T47D (cell line): ENCODE measurements at regions not wholly inside any gene's neighbourhood (a gene's known extent, or its start where the extent isn't known, plus 50 kb on each side); places are given as distances from the start of the nearest gene placed in this dataset.
A peak's percentile ranks its signal among the peaks of the same experiment; 100 is the strongest.

Experiments
- DNase-seq, 2 experiments: peaks; one replicate each; pipeline versions ENCODE4 v3.0.0 to v3.0.0-alpha.2; 2011 to 2012; ENCODE audit warnings: low read depth in 1 of 2, low spot score in 1 of 2
- JUND ChIP-seq: IDR thresholded peaks from 2 replicates; pipeline ENCODE4 v1.6.1; 2012; ENCODE audit warnings: low read depth
- in situ Hi-C: cut with HindIII; loops from 2 replicates; pipeline ENCODE4 v1.10.0; 2016; ENCODE audit warnings: low sequenced_read_pairs, low pct_unique_long_range_greater_than_20kb

DNA sequence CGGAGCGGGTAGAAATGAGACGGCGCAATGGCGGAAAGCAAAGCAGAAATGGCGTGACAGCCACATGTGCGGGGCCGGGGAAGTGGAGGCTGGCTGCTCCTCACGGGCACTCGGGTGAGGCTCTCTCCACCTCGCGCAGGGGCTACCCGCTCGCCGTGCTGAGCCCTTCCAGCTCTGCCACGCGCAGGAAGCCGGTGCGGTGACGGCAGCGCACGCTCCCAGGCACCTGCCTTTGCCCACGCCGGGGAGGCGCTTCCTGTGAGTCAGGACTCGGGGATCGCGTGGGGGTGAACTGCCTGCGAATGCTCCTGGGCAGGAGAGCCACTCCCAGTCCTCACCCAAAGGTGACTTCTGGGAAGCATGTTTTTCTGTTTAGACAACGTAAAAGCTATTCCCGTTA, 431.2 kb downstream of the GLRX3 start:
- no peak for DNase-seq
- in situ Hi-C loops, result no loop called here
- TF ChIP-seq JUND, result no peak

DNA sequence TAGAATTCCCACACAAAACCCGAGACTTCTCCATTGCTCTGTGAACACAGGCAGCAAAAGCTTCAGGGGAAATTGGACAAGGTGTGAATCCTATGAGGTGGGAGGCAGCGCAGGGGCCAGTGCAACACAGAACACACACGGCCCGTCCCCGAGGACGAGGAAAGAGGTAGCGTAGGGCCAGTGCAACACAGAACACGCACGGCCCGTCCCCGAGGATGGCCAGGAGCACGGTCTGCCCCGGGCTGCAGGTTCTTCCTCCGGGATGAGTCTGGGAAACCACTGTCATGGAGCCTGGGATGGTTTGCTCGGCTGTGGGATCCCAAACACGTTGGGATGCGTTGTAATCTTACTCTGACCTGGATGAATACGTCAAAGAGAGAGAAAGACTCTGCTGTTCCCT, 432.1 kb downstream of the GLRX3 start:
- no peak for DNase-seq
- in situ Hi-C loops, result no loop called here
- no peak for TF ChIP-seq JUND

DNA sequence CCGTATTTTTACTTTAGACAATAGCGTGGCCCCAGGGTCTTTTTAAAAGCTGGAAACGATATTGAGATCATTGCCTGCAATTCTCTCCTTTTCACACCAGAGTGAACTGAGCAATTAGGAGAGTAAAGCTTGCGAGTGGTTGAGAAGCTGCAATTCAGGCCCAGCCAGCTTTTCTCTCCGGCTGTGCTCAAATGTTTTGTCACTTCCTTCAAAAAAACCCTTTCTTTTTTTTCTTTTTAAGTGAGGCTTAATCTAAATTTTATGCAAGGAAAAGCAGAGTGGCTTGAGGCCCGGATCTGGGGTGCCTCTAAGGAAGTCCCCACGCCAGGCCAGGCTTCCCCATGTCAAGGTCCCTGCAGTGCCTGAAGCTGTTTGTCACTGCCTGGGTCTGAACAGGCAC, 433.9 kb downstream of the GLRX3 start:
- in situ Hi-C loops, result no loop called here
- peak in 1 of 2 experiments; percentile 0 for DNase-seq
- TF ChIP-seq JUND, result no peak

- no peak for TF ChIP-seq JUND
- in situ Hi-C loops, result no loop called here
Measured at GRCh38 chr10:130571674-130572073, 435.5 kb downstream of the GLRX3 start.

GRCh38 chr10:130573446-130573845, 437.3 kb downstream of the GLRX3 start:
- DNase-seq, result no peak
- in situ Hi-C loops, result no loop called here
- TF ChIP-seq JUND, result no peak

More at GRCh38 chr10:130571674-130572073, 435.5 kb downstream of the GLRX3 start:
- no peak for DNase-seq

GRCh38 chr10:130575756-130576285, 439.6 kb downstream of the GLRX3 start:
- DNase-seq, result no peak
- in situ Hi-C loops, result no loop called here
- no peak for TF ChIP-seq JUND

DNA sequence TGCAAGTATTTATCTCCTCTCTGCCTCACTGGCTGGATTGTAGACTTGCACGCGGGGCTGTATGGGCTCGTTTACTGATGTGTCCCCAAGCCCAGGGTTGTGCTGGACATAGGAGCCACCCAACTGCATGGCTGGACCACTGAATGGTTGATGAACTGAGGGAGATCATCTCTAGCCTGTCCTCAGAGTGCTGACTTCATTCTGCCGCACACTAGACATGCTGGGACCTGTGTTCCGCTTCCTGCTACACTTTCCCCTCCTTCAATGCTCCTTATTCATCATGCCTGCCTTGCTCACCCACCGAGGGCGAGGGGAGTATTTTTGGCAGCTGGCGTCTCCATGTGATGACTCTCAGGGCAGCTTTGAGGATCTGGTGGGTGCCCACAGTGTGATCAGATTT, 440.2 kb downstream of the GLRX3 start:
- in situ Hi-C loops, result no loop called here
- no peak for DNase-seq
- no peak for TF ChIP-seq JUND

DNA sequence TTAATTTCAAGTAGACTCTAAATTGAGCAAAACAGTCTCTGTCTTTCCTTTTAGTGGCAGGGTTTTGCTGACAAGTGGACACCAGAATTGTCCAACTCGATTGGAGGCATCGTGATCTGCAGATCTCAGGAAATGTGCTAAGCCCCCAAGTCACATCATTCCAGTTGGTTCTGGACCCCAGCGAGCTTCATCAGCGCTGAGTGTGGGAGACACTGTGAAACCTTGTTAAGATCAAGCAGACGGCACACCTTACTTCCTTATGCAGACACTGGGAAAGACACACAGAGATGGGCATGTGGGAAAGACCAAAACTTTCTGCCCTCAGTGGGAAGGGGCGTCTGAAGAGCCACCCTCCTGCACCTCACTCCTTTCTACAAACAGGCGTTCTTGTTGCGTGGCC, 440.8 kb downstream of the GLRX3 start:
- in situ Hi-C loops, result no loop called here
- DNase-seq, result no peak
- TF ChIP-seq JUND, result no peak

DNA sequence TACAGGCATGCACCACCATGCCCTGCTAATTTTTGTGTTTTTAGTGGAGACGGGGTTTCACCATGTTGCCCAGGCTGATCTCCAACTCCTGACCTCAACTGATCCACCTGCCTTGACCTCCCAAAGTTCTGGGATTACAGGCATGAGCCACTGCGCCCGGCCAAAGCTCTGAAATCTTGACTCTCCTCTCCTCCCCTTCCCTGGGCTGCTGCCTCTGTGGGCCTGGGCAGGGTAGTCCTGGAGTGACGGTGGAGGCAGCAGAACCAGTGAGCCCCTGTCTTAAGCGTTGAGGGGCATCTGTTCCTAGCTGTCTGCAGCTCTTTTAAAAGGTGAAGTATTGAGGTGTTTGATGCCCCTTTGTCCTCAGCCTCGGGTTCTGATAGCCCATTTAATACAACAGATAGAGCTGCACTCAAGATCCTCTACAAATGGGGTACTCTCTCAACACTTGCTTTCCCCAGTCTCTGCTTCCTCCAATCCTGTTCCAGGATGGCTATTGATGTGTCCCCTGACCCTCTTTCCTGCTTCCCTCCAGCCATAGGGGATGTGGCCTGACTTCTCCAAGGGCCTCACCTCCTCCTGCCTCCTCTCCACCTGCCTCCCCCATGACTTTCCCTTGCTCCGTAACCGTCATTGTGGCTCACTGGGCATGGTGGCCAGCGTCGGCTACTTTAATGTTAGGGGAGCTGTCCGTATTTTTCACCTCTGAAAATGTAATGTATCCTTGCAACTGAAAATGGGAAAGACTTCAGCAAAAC, 442.5 kb downstream of the GLRX3 start:
- in situ Hi-C loops, result no loop called here
- no peak for TF ChIP-seq JUND
- DNase-seq, result no peak

GRCh38 chr10:130579913-130580312, 443.7 kb downstream of the GLRX3 start:
- in situ Hi-C loops, result no loop called here
- DNase-seq, result no peak
- no peak for TF ChIP-seq JUND

GRCh38 chr10:130580975-130581374, 444.8 kb downstream of the GLRX3 start:
- no peak for TF ChIP-seq JUND
- in situ Hi-C loops, result no loop called here
- no peak for DNase-seq

DNA sequence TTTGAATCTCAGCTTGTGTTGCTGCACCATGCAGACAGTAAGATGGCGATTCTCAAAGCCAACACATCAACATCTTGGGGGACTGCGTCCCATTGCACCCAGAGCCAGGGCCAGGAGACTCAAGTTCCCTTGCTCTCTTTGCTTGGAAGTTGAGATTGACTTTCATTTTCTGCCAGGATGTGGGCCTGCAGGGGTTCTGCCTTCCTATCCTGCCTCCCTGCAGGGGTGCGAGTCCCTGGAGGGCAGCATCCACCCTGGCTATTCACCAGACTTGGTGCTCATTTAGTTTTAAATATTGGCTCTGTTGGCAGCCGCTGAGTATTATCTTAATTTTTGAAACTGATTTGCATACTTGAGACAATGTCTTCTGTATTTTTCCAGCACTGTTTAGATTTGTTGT, 451.5 kb downstream of the GLRX3 start:
- DNase-seq, result no peak
- in situ Hi-C loops, result no loop called here
- TF ChIP-seq JUND, result no peak

GRCh38 chr10:130606001-130606405, 469.8 kb downstream of the GLRX3 start:
- no peak for DNase-seq
- TF ChIP-seq JUND, result no peak
- in situ Hi-C loops, result no loop called here

- TF ChIP-seq JUND, result no peak
- no peak for DNase-seq
- in situ Hi-C loops, result no loop called here
Measured at GRCh38 chr10:130607366-130607765, 471.2 kb downstream of the GLRX3 start.
